ENCODE measurements at regions not wholly inside any gene's neighbourhood (a gene's known extent, or its start where the extent isn't known, plus 50 kb on each side); places are given as distances from the start of the nearest gene placed in this dataset.
"Not testable (repeated sequence)": the region's sequence is repeated elsewhere in the genome, so short reads cannot be mapped to it uniquely, and the experiment has no call there.

GRCh38 chr13:54029720-54030119 is 1001.1 kb downstream of the OLFM4 start:
- Histone ChIP-seq H3K4me1 (ENCODE audit: insufficient read depth, low read length) (no peaks in the 10 kb centered on the region), H3K27me3 (ENCODE audit: insufficient read depth, low read length) (no peaks in the 10 kb centered on the region), H2AFZ (ENCODE audit: low read length) (no peak overlapping the region), H3K36me3 (ENCODE audit: insufficient read depth, low read length) (no peaks in the 10 kb centered on the region), H3K4me3 (ENCODE audit: insufficient read depth, low read length) (no peak overlapping the region), H3K79me2 (ENCODE audit: insufficient read depth, low read length) (no peaks in the 10 kb centered on the region), H3K27ac (ENCODE audit: low read depth, low read length) (no peak overlapping the region), H3K4me2 (ENCODE audit: insufficient read depth, low read length) (no peak overlapping the region), H4K20me1 (ENCODE audit: insufficient read depth, low read length) (no peaks in the 10 kb centered on the region), H3K9me3 (ENCODE audit: low read depth, low read length) (no peaks in the 10 kb centered on the region)
- no peak for DNase-seq (ENCODE audit: insufficient read length, low spot score, missing footprints)
- TF ChIP-seq, protein P1, sequence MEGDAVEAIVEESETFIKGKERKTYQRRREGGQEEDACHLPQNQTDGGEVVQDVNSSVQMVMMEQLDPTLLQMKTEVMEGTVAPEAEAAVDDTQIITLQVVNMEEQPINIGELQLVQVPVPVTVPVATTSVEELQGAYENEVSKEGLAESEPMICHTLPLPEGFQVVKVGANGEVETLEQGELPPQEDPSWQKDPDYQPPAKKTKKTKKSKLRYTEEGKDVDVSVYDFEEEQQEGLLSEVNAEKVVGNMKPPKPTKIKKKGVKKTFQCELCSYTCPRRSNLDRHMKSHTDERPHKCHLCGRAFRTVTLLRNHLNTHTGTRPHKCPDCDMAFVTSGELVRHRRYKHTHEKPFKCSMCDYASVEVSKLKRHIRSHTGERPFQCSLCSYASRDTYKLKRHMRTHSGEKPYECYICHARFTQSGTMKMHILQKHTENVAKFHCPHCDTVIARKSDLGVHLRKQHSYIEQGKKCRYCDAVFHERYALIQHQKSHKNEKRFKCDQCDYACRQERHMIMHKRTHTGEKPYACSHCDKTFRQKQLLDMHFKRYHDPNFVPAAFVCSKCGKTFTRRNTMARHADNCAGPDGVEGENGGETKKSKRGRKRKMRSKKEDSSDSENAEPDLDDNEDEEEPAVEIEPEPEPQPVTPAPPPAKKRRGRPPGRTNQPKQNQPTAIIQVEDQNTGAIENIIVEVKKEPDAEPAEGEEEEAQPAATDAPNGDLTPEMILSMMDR (IDR thresholded peaks at IDR 0.05; ENCODE audit: extremely low read depth, low read depth, low read length), result no peak

- H3K36me3 ChIP-seq (ENCODE audit: insufficient read depth, low read length), result no peaks in the 10 kb centered on the region
- H2AFZ ChIP-seq (ENCODE audit: low read length), result no peak overlapping the region
- no peak overlapping the region for H3K4me3 ChIP-seq (ENCODE audit: insufficient read depth, low read length)
- H3K4me1 ChIP-seq (ENCODE audit: insufficient read depth, low read length), result no peaks in the 10 kb centered on the region
- no peaks in the 10 kb centered on the region for H3K79me2 ChIP-seq (ENCODE audit: insufficient read depth, low read length)
- no peak overlapping the region for H3K27ac ChIP-seq (ENCODE audit: low read depth, low read length)
- H3K27me3 ChIP-seq (ENCODE audit: insufficient read depth, low read length), result no peaks in the 10 kb centered on the region
- peaks cover 4% of the 10 kb centered on the region for H3K9me3 ChIP-seq (ENCODE audit: low read depth, low read length)
- DNase-seq (ENCODE audit: insufficient read length, low spot score, missing footprints), result no peak
- no peak overlapping the region for H3K4me2 ChIP-seq (ENCODE audit: insufficient read depth, low read length)
- H4K20me1 ChIP-seq (ENCODE audit: insufficient read depth, low read length), result no peaks in the 10 kb centered on the region
- TF ChIP-seq, protein P1 (IDR thresholded peaks at IDR 0.05; ENCODE audit: extremely low read depth, low read depth, low read length), result no peak
Observed at GRCh38 chr13:54033323-54033861, 1004.8 kb downstream of the OLFM4 start.

DNA sequence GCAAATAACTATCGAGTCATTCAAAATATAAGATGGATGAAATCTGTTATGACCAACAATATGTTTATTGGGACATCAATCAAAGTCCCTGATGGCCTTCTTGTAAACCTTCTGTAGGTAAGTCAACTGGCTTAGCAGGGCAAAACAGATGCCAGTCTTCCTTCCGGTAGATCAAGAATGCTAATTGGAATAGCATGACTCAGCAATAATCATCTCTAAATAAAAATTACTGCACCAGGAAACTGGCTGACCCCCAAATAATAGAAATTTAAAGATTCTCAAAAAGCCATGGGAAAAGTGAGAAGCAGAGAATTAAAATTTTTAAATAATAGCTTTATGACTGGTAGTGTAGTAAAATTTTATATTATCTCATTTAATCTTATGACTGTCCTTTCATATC is 1005.4 kb downstream of the OLFM4 start:
- Histone ChIP-seq H3K27ac (ENCODE audit: low read depth, low read length) (no peak overlapping the region), H3K4me1 (ENCODE audit: insufficient read depth, low read length) (no peaks in the 10 kb centered on the region), H3K79me2 (ENCODE audit: insufficient read depth, low read length) (no peaks in the 10 kb centered on the region), H4K20me1 (ENCODE audit: insufficient read depth, low read length) (no peaks in the 10 kb centered on the region), H3K27me3 (ENCODE audit: insufficient read depth, low read length) (no peaks in the 10 kb centered on the region), H2AFZ (ENCODE audit: low read length) (no peak overlapping the region), H3K36me3 (ENCODE audit: insufficient read depth, low read length) (no peaks in the 10 kb centered on the region), H3K4me2 (ENCODE audit: insufficient read depth, low read length) (no peak overlapping the region), H3K4me3 (ENCODE audit: insufficient read depth, low read length) (no peak overlapping the region), H3K9me3 (ENCODE audit: low read depth, low read length) (peaks cover 4% of the 10 kb centered on the region)
- TF ChIP-seq, protein P1 (IDR thresholded peaks at IDR 0.05; ENCODE audit: extremely low read depth, low read depth, low read length), result no peak
- no peak for DNase-seq (ENCODE audit: insufficient read length, low spot score, missing footprints)

GRCh38 chr13:54057416-54057815 is 1028.8 kb downstream of the OLFM4 start:
- H3K9me3 ChIP-seq (ENCODE audit: low read depth, low read length); H3K27me3 ChIP-seq (ENCODE audit: insufficient read depth, low read length); H3K79me2 ChIP-seq (ENCODE audit: insufficient read depth, low read length); H4K20me1 ChIP-seq (ENCODE audit: insufficient read depth, low read length); H3K4me2 ChIP-seq (ENCODE audit: insufficient read depth, low read length); H2AFZ ChIP-seq (ENCODE audit: low read length); H3K4me3 ChIP-seq (ENCODE audit: insufficient read depth, low read length); H3K27ac ChIP-seq (ENCODE audit: low read depth, low read length); H3K36me3 ChIP-seq (ENCODE audit: insufficient read depth, low read length); H3K4me1 ChIP-seq (ENCODE audit: insufficient read depth, low read length); DNase-seq (ENCODE audit: insufficient read length, low spot score, missing footprints): not testable (repeated sequence)

DNA sequence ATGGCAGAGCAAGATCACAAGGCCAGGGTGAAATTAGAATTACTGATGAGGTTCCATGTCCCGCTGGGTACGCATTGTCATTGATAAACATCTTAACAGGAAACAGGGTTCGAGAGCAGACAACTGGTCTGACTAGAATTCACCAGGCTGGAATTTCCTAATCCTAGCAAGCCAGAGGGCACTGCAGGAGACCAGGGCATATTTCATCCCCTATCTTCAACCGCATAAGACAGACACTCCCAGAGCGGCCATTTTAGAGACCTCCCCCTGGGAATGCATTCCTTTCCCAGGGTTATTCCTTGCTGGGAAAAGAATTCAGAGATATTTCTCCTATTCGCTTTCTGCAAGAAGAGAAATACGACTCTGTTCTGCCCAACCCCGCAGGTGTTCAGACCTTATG is 1041.3 kb downstream of the OLFM4 start:
- H3K9me3 ChIP-seq (ENCODE audit: low read depth, low read length); H3K4me1 ChIP-seq (ENCODE audit: insufficient read depth, low read length); DNase-seq (ENCODE audit: insufficient read length, low spot score, missing footprints); H2AFZ ChIP-seq (ENCODE audit: low read length); H3K4me3 ChIP-seq (ENCODE audit: insufficient read depth, low read length); H4K20me1 ChIP-seq (ENCODE audit: insufficient read depth, low read length); H3K27me3 ChIP-seq (ENCODE audit: insufficient read depth, low read length); H3K36me3 ChIP-seq (ENCODE audit: insufficient read depth, low read length); H3K4me2 ChIP-seq (ENCODE audit: insufficient read depth, low read length); H3K27ac ChIP-seq (ENCODE audit: low read depth, low read length); H3K79me2 ChIP-seq (ENCODE audit: insufficient read depth, low read length): not testable (repeated sequence)

All from osteoblast (primary cell).